Right ventricle myocardium superior (tissue), 1 donor: ENCODE measurements at regions not wholly inside any gene's neighbourhood (a gene's known extent, or its start where the extent isn't known, plus 50 kb on each side); places are given as distances from the start of the nearest gene placed in this dataset.
A peak's percentile ranks its signal among the peaks of the same experiment; 100 is the strongest.
"Not testable (repeated sequence)": the region's sequence is repeated elsewhere in the genome, so short reads cannot be mapped to it uniquely, and the experiment has no call there.

ENCODE experiments used
- ATAC-seq: fragments of 200-7000 bp; cut with Tn5 transposase; one replicate; pipeline ENCODE4 v1.9.1; 2020; ENCODE audit warnings: mild to moderate bottlenecking; ENCODE audit not compliant: poor library complexity
- DNase-seq: peaks from one replicate; pipeline ENCODE4 v3.0.0-alpha.2; 2020
- intact Hi-C: fragments of 100-400 bp; cut with DNase I; formaldehyde crosslinking; loops from one replicate; pipeline ENCODE4 v1.11.2; 2022
- donor health status: DM: no; HTN: yes; CAD: no; lungs with severe emphysema.

- ATAC-seq, result no peak
- DNase-seq, result no peak
- intact Hi-C loops, result no loop called here
Observed at GRCh38 chr5:66377747-66378146, 218.4 kb upstream of the MAST4 start.

GRCh38 chr5:66378407-66378806, 217.8 kb upstream of the MAST4 start:
- ATAC-seq, result peak; percentile 32
- intact Hi-C loops, result no loop called here

GRCh38 chr5:66382152-66382551, 214.0 kb upstream of the MAST4 start:
- ATAC-seq, result no peak
- DNase-seq, result no peak
- intact Hi-C loops, result no loop called here

More at GRCh38 chr5:66378407-66378806, 217.8 kb upstream of the MAST4 start:
- no peak for DNase-seq

GRCh38 chr5:66405145-66405544, 191.0 kb upstream of the MAST4 start:
- ATAC-seq, DNase-seq, intact Hi-C loops: not testable (repeated sequence)

- DNase-seq (no peak), ATAC-seq (no peak)
- intact Hi-C loops, result no loop called here
Observed at GRCh38 chr5:66406761-66407336, 189.3 kb upstream of the MAST4 start.

- ATAC-seq, result no peak
- intact Hi-C loops, result no loop called here
- no peak for DNase-seq
Observed at GRCh38 chr5:66407765-66408164, 188.4 kb upstream of the MAST4 start.

GRCh38 chr5:66408576-66408975, 187.6 kb upstream of the MAST4 start:
- intact Hi-C loops, result no loop called here
- no peak for DNase-seq

GRCh38 chr5:66410122-66410521, 186.1 kb upstream of the MAST4 start:
- intact Hi-C loops, result no loop called here
- ATAC-seq (no peak), DNase-seq (no peak)

More at GRCh38 chr5:66408576-66408975, 187.6 kb upstream of the MAST4 start:
- ATAC-seq, result no peak

GRCh38 chr5:66411701-66412100, 184.5 kb upstream of the MAST4 start:
- intact Hi-C loops, result no loop called here
- DNase-seq, result no peak

GRCh38 chr5:66413931-66414330, 182.3 kb upstream of the MAST4 start:
- no peak for DNase-seq
- intact Hi-C loops, result no loop called here
- peak; percentile 61 for ATAC-seq

More at GRCh38 chr5:66411701-66412100, 184.5 kb upstream of the MAST4 start:
- no peak for ATAC-seq

- ATAC-seq (no peak), DNase-seq (no peak)
- intact Hi-C loops, result no loop called here
Observed at GRCh38 chr5:66415208-66415607, 181.0 kb upstream of the MAST4 start.

- intact Hi-C loops, result no loop called here
- ATAC-seq, result no peak
- DNase-seq, result no peak
Observed at GRCh38 chr5:66416698-66417097, 179.5 kb upstream of the MAST4 start.

- no peak for ATAC-seq
- intact Hi-C loops, result no loop called here
Observed at GRCh38 chr5:66417781-66418180, 178.4 kb upstream of the MAST4 start.

GRCh38 chr5:66423484-66423883, 172.7 kb upstream of the MAST4 start:
- ATAC-seq (no peak), DNase-seq (no peak)
- intact Hi-C loops, result no loop called here

More at GRCh38 chr5:66417781-66418180, 178.4 kb upstream of the MAST4 start:
- DNase-seq, result no peak

- peak; percentile 26 for ATAC-seq
- intact Hi-C loops, result no loop called here
- DNase-seq, result no peak
Observed at GRCh38 chr5:66425842-66426241, 170.4 kb upstream of the MAST4 start.

- ATAC-seq, result peak; percentile 14
- intact Hi-C loops, result no loop called here
- DNase-seq, result no peak
Observed at GRCh38 chr5:66426259-66427138, 169.7 kb upstream of the MAST4 start.

- intact Hi-C loops, result no loop called here
- no peak for DNase-seq
- ATAC-seq, result no peak
Observed at GRCh38 chr5:66427139-66427442, 169.1 kb upstream of the MAST4 start.

- DNase-seq (no peak), ATAC-seq (peak; percentile 42)
- intact Hi-C loops, result loop anchor here (10.0 kb wide), 1 partner anchor 112 kb away; no protein-coding TSS in a partner anchor
Observed at GRCh38 chr5:66436721-66437120, 159.5 kb upstream of the MAST4 start.

- ATAC-seq, result peak; percentile 30
- DNase-seq, result no peak
- intact Hi-C loops, result loop anchor here (10.0 kb wide), 1 partner anchor 113 kb away; no protein-coding TSS in a partner anchor
Observed at GRCh38 chr5:66438087-66438486, 158.1 kb upstream of the MAST4 start.

GRCh38 chr5:66438696-66439095, 157.5 kb upstream of the MAST4 start:
- intact Hi-C loops, result loop anchor here (10.0 kb wide), 1 partner anchor 114 kb away; no protein-coding TSS in a partner anchor
- DNase-seq (no peak), ATAC-seq (peak; percentile 2)
